ENCODE measurements at regions not wholly inside any gene's neighbourhood (a gene's known extent, or its start where the extent isn't known, plus 50 kb on each side); places are given as distances from the start of the nearest gene placed in this dataset.

- ATAC-seq (no peak), DNase-seq (no peak)
- no peaks in the 10 kb centered on the region for H3K36me3 ChIP-seq (ENCODE audit: low read depth, low read length)
- no TSS peak for BruUV-seq (replicated peaks)
- no peaks in the 10 kb centered on the region for H4K20me1 ChIP-seq (ENCODE audit: low read length)
- H3K27ac ChIP-seq (ENCODE audit: low read length) = no peak overlapping the region
- no peak overlapping the region for H3K9ac ChIP-seq (ENCODE audit: low read length)
- H3K4me2 ChIP-seq (ENCODE audit: low read length) = no peak overlapping the region
- no peaks in the 10 kb centered on the region for H3K27me3 ChIP-seq (ENCODE audit: low read length)
- H3K9me3 ChIP-seq (ENCODE audit: low read length) = no peaks in the 10 kb centered on the region
- H3K4me1 ChIP-seq (ENCODE audit: insufficient read depth, low read length) = no peaks in the 10 kb centered on the region
- no peaks in the 10 kb centered on the region for H3K9me2 ChIP-seq (replicated peaks; ENCODE audit: low read length)
- H3K79me2 ChIP-seq (ENCODE audit: low read length) = no peaks in the 10 kb centered on the region
- no peak for TF ChIP-seq CTCF (conservative IDR thresholded peaks at IDR 0.05; ENCODE audit: low read depth, low read length)
- intact Hi-C loops (cut with micrococcal nuclease) = loop anchor here (5.0 kb wide), 1 partner anchor 376 kb away; the partner anchor contains the start of gene GAS1
- H3K4me3 ChIP-seq (ENCODE audit: low read length) = no peak overlapping the region
- H2AFZ ChIP-seq (ENCODE audit: low read length) = no peak overlapping the region
- ChIA-PET POLR2A (ENCODE audit: unreplicated experiment) (no interaction called here), CTCF (no interaction called here)
- H3F3A ChIP-seq (ENCODE audit: low read length, unreplicated experiment) = no peaks in the 10 kb centered on the region
Observed at GRCh38 chr9:87322840-87323635, 174.6 kb upstream of the DAPK1 start.

GRCh38 chr9:87323928-87324327 lies 173.7 kb upstream of the DAPK1 start:
- Histone ChIP-seq H3K79me2 (ENCODE audit: low read length) (no peaks in the 10 kb centered on the region), H3K4me1 (ENCODE audit: insufficient read depth, low read length) (no peaks in the 10 kb centered on the region), H3K9me3 (ENCODE audit: low read length) (no peaks in the 10 kb centered on the region), H3K36me3 (ENCODE audit: low read depth, low read length) (no peaks in the 10 kb centered on the region), H3K27me3 (ENCODE audit: low read length) (no peaks in the 10 kb centered on the region), H3K27ac (ENCODE audit: low read length) (no peak overlapping the region), H3K4me3 (ENCODE audit: low read length) (no peak overlapping the region), H3K9ac (ENCODE audit: low read length) (no peak overlapping the region), H4K20me1 (ENCODE audit: low read length) (no peaks in the 10 kb centered on the region), H3K9me2 (replicated peaks; ENCODE audit: low read length) (no peaks in the 10 kb centered on the region), H3F3A (ENCODE audit: low read length, unreplicated experiment) (no peaks in the 10 kb centered on the region), H3K4me2 (ENCODE audit: low read length) (no peak overlapping the region), H2AFZ (ENCODE audit: low read length) (no peak overlapping the region)
- no peak for DNase-seq
- no peak for ATAC-seq
- no peak for TF ChIP-seq EZH2 (IDR thresholded peaks at IDR 0.05; ENCODE audit: low read length, unreplicated experiment)
- no peak for TF ChIP-seq CTCF (conservative IDR thresholded peaks at IDR 0.05; ENCODE audit: low read depth, low read length)
- TF ChIP-seq EZH2phosphoT487 (IDR thresholded peaks at IDR 0.05; ENCODE audit: borderline replicate concordance, low read length) = no peak
- no TSS peak for BruUV-seq (replicated peaks)
- ChIA-PET POLR2A (ENCODE audit: unreplicated experiment) (no interaction called here), CTCF (no interaction called here)
- intact Hi-C loops (cut with micrococcal nuclease) = loop anchor here (1.0 to 5.0 kb wide), 4 partner anchors 377 to 910 kb away; partner anchors contain the start of gene GAS1

- no peak overlapping the region for H2AFZ ChIP-seq (ENCODE audit: low read length)
- no peak overlapping the region for H3K9ac ChIP-seq (ENCODE audit: low read length)
- H3K27ac ChIP-seq (ENCODE audit: low read length) = no peak overlapping the region
- DNase-seq (peak; percentile 58), ATAC-seq (no peak)
- H3K9me2 ChIP-seq (replicated peaks; ENCODE audit: low read length) = no peaks in the 10 kb centered on the region
- no peaks in the 10 kb centered on the region for H3K27me3 ChIP-seq (ENCODE audit: low read length)
- POLR2A ChIA-PET (ENCODE audit: unreplicated experiment) = no interaction called here
- no TSS peak for BruUV-seq (replicated peaks)
- intact Hi-C loops (cut with micrococcal nuclease) = loop anchor here (1.0 to 5.0 kb wide), 4 partner anchors 377 to 910 kb away; partner anchors contain the start of gene GAS1
- CTCF ChIA-PET = no interaction called here
- TF ChIP-seq EZH2 (IDR thresholded peaks at IDR 0.05; ENCODE audit: low read length, unreplicated experiment) (no peak), CTCF (conservative IDR thresholded peaks at IDR 0.05; ENCODE audit: low read depth, low read length) (peak; percentile 66)
- H4K20me1 ChIP-seq (ENCODE audit: low read length) = no peaks in the 10 kb centered on the region
- H3F3A ChIP-seq (ENCODE audit: low read length, unreplicated experiment) = no peaks in the 10 kb centered on the region
- H3K4me3 ChIP-seq (ENCODE audit: low read length) = no peak overlapping the region
- no peaks in the 10 kb centered on the region for H3K79me2 ChIP-seq (ENCODE audit: low read length)
- H3K4me1 ChIP-seq (ENCODE audit: insufficient read depth, low read length) = no peaks in the 10 kb centered on the region
- no peaks in the 10 kb centered on the region for H3K9me3 ChIP-seq (ENCODE audit: low read length)
- no peaks in the 10 kb centered on the region for H3K36me3 ChIP-seq (ENCODE audit: low read depth, low read length)
- H3K4me2 ChIP-seq (ENCODE audit: low read length) = no peak overlapping the region
Observed at GRCh38 chr9:87324613-87325194, 173.0 kb upstream of the DAPK1 start.

Measured in PC-3 (cell line).